ENCODE measurements at regions not wholly inside any gene's neighbourhood (a gene's known extent, or its start where the extent isn't known, plus 50 kb on each side); places are given as distances from the start of the nearest gene placed in this dataset.

- TF ChIP-seq CSRNP3 (CRISPR knock-in tag; IDR thresholded peaks at IDR 0.05) (no peak), ZNF70 (CRISPR knock-in tag; IDR thresholded peaks at IDR 0.05) (no peak), ZNF565 (CRISPR knock-in tag; conservative IDR thresholded peaks at IDR 0.05; ENCODE audit: low read depth) (no peak), OSR1 (CRISPR knock-in tag; IDR thresholded peaks at IDR 0.05) (no peak), PATZ1 (CRISPR knock-in tag; IDR thresholded peaks at IDR 0.05; ENCODE audit: borderline replicate concordance) (no peak), CSDC2 (CRISPR knock-in tag; IDR thresholded peaks at IDR 0.05) (no peak), GLIS3 (CRISPR knock-in tag; IDR thresholded peaks at IDR 0.05) (no peak), ESRRG (CRISPR knock-in tag; IDR thresholded peaks at IDR 0.05) (no peak)
These were observed 1795.5 kb upstream of the PRR20A start (continued) for GRCh38 chr13:55345224-55345623.

- ATAC-seq = no peak
- TF ChIP-seq TOX (CRISPR knock-in tag; IDR thresholded peaks at IDR 0.05; ENCODE audit: borderline replicate concordance) = no peak
- TF ChIP-seq ZNF70 (CRISPR knock-in tag; IDR thresholded peaks at IDR 0.05) = no peak
- TF ChIP-seq ZFP30 (CRISPR knock-in tag; IDR thresholded peaks at IDR 0.05) = no peak
- TF ChIP-seq CSDC2 (CRISPR knock-in tag; IDR thresholded peaks at IDR 0.05) = no peak
- TF ChIP-seq POU6F1 (CRISPR knock-in tag; IDR thresholded peaks at IDR 0.05; ENCODE audit: borderline replicate concordance, low read depth) = no peak
- TF ChIP-seq PPARA (CRISPR knock-in tag; IDR thresholded peaks at IDR 0.05; ENCODE audit: borderline replicate concordance) = no peak
- TF ChIP-seq ISL1 (CRISPR knock-in tag; IDR thresholded peaks at IDR 0.05) = no peak
- no peak for TF ChIP-seq ESRRG (CRISPR knock-in tag; IDR thresholded peaks at IDR 0.05)
- TF ChIP-seq CREB5 (CRISPR knock-in tag; IDR thresholded peaks at IDR 0.05; ENCODE audit: low read depth) = no peak
- TF ChIP-seq BACH2 (CRISPR knock-in tag; IDR thresholded peaks at IDR 0.05; ENCODE audit: borderline replicate concordance) = no peak
- no peak for TF ChIP-seq PATZ1 (CRISPR knock-in tag; IDR thresholded peaks at IDR 0.05; ENCODE audit: borderline replicate concordance)
- no peak for TF ChIP-seq TCF4 (CRISPR knock-in tag; IDR thresholded peaks at IDR 0.05; ENCODE audit: borderline replicate concordance)
- no peak for TF ChIP-seq ZFP3 (CRISPR knock-in tag; IDR thresholded peaks at IDR 0.05)
- no peak for TF ChIP-seq ZC3H10 (CRISPR knock-in tag; IDR thresholded peaks at IDR 0.05)
- TF ChIP-seq ZNF8 (CRISPR knock-in tag; IDR thresholded peaks at IDR 0.05) = no peak
- no peak for TF ChIP-seq ARNTL (CRISPR knock-in tag; IDR thresholded peaks at IDR 0.05; ENCODE audit: borderline replicate concordance, low read depth)
- no peak for TF ChIP-seq TSHZ2 (CRISPR knock-in tag; IDR thresholded peaks at IDR 0.05)
- TF ChIP-seq CSRNP3 (CRISPR knock-in tag; IDR thresholded peaks at IDR 0.05) = no peak
- no peak for TF ChIP-seq SNAI2 (CRISPR knock-in tag; IDR thresholded peaks at IDR 0.05)
- no peak for TF ChIP-seq RARB (CRISPR knock-in tag; IDR thresholded peaks at IDR 0.05)
These were observed 1793.2 kb upstream of the PRR20A start for GRCh38 chr13:55347528-55347927.
